ENCODE measurements at regions not wholly inside any gene's neighbourhood (a gene's known extent, or its start where the extent isn't known, plus 50 kb on each side); places are given as distances from the start of the nearest gene placed in this dataset.

DNA sequence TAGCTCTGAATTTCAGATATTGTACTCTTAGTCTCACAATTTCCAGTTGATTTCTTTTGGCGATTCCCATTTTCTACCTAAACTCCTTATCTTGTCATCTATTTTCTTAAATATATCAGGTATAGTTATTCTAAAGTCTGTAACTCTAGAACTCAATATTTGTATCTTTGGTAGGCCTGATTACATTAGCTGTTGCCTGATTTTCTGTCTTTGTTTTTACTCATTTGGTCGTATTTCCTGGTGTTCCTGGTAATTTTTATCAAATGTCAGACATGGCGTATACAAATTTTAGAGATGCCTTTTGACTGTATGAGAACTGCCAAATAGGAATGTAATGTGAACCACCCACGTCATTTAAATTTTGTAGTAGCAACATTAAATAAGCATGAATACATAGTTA, 266.7 kb downstream of the ZNF536 start:
- no peak for TF ChIP-seq POLR2A (IDR thresholded peaks at IDR 0.05; ENCODE audit: low read depth, low read length)
- FAIRE-seq = no peak
- no peak for DNase-seq (ENCODE audit: insufficient read length, low spot score)

DNA sequence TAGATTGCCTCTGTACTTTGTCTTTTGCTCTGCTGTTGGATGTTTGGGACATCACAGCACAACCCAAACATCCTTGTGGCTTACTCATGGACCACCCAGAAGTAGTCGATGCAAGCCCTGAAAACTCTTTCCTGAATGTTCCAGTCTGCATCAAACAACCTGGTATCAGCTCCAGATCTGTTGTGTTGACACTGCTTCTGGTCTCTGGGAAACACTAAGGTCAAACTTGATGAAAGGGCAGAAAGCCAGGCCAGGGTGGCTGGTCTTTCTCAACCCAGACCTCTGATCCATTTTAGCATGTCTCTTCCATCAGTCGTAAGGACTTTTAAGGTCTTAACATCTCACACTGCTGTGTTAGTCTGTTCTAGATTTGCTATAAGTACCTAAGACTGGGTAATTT, 265.7 kb downstream of the ZNF536 start:
- TF ChIP-seq POLR2A (IDR thresholded peaks at IDR 0.05; ENCODE audit: low read depth, low read length) = no peak
- DNase-seq (ENCODE audit: insufficient read length, low spot score) = no peak
- FAIRE-seq = no peak

GRCh38 chr19:30634996-30635975, 263.1 kb downstream of the ZNF536 start:
- FAIRE-seq = no peak
- TF ChIP-seq POLR2A (IDR thresholded peaks at IDR 0.05; ENCODE audit: low read depth, low read length) = no peak
- DNase-seq (ENCODE audit: insufficient read length, low spot score) = no peak

DNA sequence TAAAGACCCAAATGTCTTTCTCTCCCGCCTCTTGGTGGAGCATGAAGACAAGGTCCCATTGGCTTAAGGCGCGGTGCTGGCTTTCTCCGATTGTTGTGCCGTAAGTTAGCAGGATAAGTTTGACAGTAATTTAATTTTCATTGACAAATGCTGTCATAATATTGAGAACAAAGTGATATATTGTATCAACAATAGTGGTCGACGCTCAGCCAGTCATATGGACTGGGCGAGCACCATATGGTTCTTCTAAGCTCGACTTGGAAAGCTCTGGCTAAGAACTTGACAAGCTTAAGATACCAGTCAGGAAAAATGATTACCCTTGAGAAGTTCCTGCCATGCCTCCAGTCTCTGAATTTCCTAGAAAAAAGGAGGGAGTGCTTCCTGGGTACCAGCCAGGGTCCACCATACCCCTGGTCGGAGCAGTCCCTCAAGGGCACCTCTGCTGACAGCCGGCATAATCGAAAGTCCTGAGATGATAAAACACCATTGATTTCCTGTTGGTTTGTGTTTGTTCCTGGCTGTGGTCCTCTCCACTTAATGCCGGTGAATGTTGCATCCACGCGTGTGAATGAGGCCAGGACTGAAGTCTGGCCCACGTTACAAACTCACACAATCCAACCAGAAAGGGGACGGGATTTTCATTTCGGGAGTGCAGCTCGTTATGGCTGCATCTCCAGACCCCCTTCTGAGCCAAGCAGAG, 262.1 kb downstream of the ZNF536 start:
- TF ChIP-seq POLR2A (IDR thresholded peaks at IDR 0.05; ENCODE audit: low read depth, low read length) = no peak
- DNase-seq (ENCODE audit: insufficient read length, low spot score) = no peak
- no peak for FAIRE-seq

- no peak for TF ChIP-seq POLR2A (IDR thresholded peaks at IDR 0.05; ENCODE audit: low read depth, low read length)
- DNase-seq (ENCODE audit: insufficient read length, low spot score) (no peak), FAIRE-seq (no peak)
These were observed 258.8 kb downstream of the ZNF536 start for GRCh38 chr19:30631033-30631370.

GRCh38 chr19:30630289-30631032, 258.3 kb downstream of the ZNF536 start:
- DNase-seq (ENCODE audit: insufficient read length, low spot score) (no peak), FAIRE-seq (no peak)
- TF ChIP-seq POLR2A (IDR thresholded peaks at IDR 0.05; ENCODE audit: low read depth, low read length) = no peak

GRCh38 chr19:30629086-30629485, 256.9 kb downstream of the ZNF536 start:
- TF ChIP-seq POLR2A (IDR thresholded peaks at IDR 0.05; ENCODE audit: low read depth, low read length) = no peak

DNA sequence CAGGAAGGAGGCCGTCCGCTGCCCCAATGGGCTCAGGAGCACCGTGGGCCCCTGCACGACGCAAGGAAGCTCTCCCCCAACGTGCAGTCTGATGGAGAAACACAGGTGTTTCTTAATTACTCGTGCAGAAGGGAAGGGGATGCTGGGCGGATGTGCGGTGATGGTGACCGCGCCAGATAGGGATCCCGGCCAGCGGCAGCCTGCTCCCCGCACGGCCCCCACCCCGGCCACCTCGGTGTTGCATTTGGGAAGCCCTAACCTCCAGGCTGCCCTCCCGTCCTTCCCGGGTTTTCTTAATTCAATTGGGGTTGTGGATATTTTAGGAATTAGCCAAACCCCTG, 254.4 kb downstream of the ZNF536 start:
- FAIRE-seq (no peak), DNase-seq (ENCODE audit: insufficient read length, low spot score) (no peak)

More at GRCh38 chr19:30629086-30629485, 256.9 kb downstream of the ZNF536 start:
- DNase-seq (ENCODE audit: insufficient read length, low spot score) = no peak
- no peak for FAIRE-seq

GRCh38 chr19:30625947-30626625, 253.9 kb downstream of the ZNF536 start:
- no peak for TF ChIP-seq POLR2A (IDR thresholded peaks at IDR 0.05; ENCODE audit: low read depth, low read length)
- no peak for FAIRE-seq
- no peak for DNase-seq (ENCODE audit: insufficient read length, low spot score)

More for the DNA sequence above, 254.4 kb downstream of the ZNF536 start:
- no peak for TF ChIP-seq POLR2A (IDR thresholded peaks at IDR 0.05; ENCODE audit: low read depth, low read length)

DNA sequence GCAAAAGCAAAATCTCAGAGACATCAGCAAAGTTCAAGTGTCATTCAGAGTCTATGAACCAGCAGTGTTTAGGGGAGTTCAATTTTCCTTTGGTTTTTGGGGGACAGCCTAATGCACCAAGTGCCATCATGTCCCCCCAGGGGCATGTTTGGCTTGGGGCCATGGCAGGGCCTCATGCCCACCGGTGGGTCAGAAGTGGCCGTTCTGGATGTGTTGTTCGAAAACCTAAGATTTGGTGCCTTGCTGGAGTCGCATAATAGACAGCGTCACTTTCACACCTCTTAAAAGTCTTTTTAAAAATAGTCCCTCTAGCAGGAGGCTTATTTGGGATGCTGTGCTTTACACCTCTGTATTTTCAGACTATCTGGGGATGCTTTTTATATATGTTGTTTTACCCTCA, 250.1 kb downstream of the ZNF536 start:
- DNase-seq (ENCODE audit: insufficient read length, low spot score) (no peak), FAIRE-seq (no peak)
- no peak for TF ChIP-seq POLR2A (IDR thresholded peaks at IDR 0.05; ENCODE audit: low read depth, low read length)

DNA sequence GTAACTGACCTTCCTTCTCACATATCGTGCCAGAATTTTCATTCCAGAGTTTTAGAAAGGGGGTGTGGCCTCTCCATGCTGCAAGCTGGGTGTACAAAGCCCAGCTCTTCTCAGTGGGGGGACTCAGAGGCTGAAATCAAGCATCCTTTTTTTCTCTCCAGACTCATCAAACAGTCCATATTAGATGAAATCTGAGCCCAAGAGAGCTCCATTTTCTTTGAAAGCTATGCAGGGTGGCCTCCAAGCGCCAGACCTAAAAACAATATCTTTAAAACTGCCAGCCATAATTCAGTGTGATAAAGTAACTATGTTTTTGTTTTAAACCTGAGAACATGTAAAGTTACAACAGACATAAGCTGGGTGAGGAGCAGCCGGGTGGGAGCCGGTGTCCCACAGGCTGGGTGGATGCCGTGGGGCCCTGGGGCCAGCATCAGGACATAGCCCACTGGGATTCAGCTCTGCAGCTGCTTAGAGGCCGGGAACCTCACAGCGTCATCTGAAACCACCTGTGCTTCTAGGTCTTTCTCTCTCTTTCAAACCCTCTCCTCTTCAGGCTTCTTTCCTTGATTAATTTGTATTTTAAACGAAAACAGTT, 249.2 kb downstream of the ZNF536 start:
- no peak for FAIRE-seq

GRCh38 chr19:30620354-30620753, 248.2 kb downstream of the ZNF536 start:
- DNase-seq (ENCODE audit: insufficient read length, low spot score) (no peak), FAIRE-seq (no peak)
- no peak for TF ChIP-seq POLR2A (IDR thresholded peaks at IDR 0.05; ENCODE audit: low read depth, low read length)

More for the DNA sequence above, 249.2 kb downstream of the ZNF536 start:
- DNase-seq (ENCODE audit: insufficient read length, low spot score) = no peak
- TF ChIP-seq POLR2A (IDR thresholded peaks at IDR 0.05; ENCODE audit: low read depth, low read length) = no peak

DNA sequence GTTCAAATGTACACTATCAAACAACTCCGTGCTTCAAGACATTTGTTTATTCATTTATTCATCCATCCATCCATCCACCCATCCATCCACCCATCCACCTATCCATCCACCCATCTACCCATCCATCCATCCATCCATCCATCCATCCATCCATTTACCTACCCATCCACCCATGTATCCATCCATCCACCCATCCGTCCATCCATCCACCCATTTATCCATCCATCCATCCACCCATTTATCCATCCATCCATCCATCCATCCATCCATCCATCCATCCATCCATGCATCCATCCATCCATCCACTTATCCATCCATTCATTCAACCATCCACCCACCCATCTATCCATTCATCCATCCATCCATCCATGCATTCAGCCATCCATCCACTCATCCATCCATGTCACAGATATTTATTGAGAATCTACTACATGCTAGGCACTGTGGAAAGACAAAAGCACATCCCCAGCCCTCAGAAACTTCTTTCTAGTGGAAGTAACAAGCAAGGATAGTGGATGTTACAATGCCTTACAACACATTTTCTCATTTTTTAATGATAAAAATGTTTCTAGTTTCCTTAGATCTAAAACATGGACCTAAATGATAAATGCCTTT, 237.6 kb downstream of the ZNF536 start:
- no peak for FAIRE-seq
- no peak for DNase-seq (ENCODE audit: insufficient read length, low spot score)
- no peak for TF ChIP-seq POLR2A (IDR thresholded peaks at IDR 0.05; ENCODE audit: low read depth, low read length)

All from H54 (cell line).